KOPT-K1 (cell line): ENCODE measurements at regions not wholly inside any gene's neighbourhood (a gene's known extent, or its start where the extent isn't known, plus 50 kb on each side); places are given as distances from the start of the nearest gene placed in this dataset.
"Not testable (repeated sequence)": the region's sequence is repeated elsewhere in the genome, so short reads cannot be mapped to it uniquely, and the experiment has no call there.

ENCODE experiments used
- H3K27ac ChIP-seq: fragments of 200-600 bp; sonication (generic); 2 replicates; pipeline ENCODE4 v1.5.1; 2016; ENCODE audit warnings: antibody characterized with exemption, mild to moderate bottlenecking, low read depth, low read length; ENCODE audit not compliant: poor library complexity, severe bottlenecking
- H3K36me3 ChIP-seq: fragments of 200-600 bp; sonication (generic); 2 replicates; pipeline ENCODE4 v1.5.1; 2017; ENCODE audit warnings: antibody characterized with exemption, mild to moderate bottlenecking, low read length, moderate library complexity; ENCODE audit not compliant: insufficient read depth
- H3K9me3 ChIP-seq: fragments of 200-600 bp; sonication (generic); 2 replicates; pipeline ENCODE4 v1.5.1; 2017; ENCODE audit warnings: antibody characterized with exemption, low read length, mild to moderate bottlenecking; ENCODE audit not compliant: insufficient read depth, poor library complexity, severe bottlenecking

DNA sequence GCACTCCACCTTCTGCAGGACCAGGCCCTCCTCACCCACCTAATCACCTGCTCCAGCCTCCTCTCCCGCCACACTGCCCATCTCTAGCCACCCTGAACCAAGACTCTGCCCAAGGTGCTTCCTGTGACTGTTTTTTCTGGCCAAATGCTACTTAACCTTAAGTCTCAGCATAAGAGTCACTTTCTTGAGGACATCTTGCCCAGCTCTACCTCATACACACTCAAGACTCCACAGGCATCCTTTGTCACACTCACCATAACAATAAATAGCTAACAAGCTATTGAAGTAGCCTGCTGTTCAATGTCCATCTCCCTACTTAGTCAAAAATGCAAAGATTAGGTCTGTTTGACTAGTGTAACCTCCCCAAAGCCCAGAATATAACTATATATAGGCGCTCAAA is 455.4 kb upstream of the NFE2L3 start:
- Histone ChIP-seq H3K27ac (no peak overlapping the region), H3K9me3 (peaks cover 7% of the 10 kb centered on the region), H3K36me3 (no peaks in the 10 kb centered on the region)

DNA sequence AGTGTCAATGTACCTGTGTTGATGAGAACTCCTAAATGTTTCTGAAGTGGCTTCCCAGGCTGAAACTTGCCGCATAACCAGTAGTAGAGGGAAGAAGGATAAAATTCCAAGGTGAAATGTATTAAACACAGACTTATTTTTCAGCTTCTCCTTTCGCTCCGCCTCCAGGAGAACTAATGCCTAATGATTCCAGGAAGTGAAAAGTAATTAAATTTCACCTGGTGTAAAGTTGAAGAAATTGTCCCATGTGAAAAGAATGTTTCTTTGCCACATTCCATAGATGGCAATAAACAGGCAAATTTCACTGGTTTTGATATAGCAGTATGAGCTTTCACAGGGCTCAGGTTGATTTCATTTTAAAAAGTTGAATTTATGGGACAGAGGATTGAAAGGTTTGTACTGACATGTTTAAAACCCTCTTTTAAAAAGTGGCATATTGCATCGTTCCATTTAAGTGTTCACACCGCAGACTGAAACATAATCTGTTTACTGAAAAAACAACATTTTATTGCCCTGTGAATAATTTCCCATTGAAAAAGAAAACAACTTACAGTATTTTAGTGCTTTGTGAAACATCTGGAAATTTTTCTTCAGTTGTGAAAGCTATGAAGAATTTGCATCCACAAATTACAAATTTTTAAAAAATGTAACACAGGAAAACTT is 453.4 kb upstream of the NFE2L3 start:
- Histone ChIP-seq H3K27ac (no peak overlapping the region), H3K9me3 (peaks cover 7% of the 10 kb centered on the region), H3K36me3 (no peaks in the 10 kb centered on the region)

DNA sequence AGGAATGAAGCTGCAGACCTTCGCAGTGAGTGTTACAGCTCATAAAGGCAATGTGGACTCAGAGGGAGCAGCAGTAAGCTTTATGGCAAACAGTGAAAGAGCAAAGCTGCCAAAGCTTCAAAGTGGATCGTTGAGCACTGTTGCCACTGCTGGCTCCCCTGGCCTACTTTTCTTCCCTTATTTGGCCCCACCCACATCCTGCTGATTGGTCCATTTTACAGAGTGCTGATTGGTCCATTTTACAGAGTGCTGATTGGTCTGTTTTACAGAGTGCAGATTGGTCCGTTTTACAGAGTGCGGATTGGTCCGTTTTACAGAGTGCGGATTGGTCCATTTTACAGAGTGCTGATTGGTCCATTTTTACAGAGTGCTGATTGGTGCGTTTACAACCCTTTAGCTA is 451.9 kb upstream of the NFE2L3 start:
- not testable (repeated sequence) for H3K27ac ChIP-seq, H3K9me3 ChIP-seq, H3K36me3 ChIP-seq

DNA sequence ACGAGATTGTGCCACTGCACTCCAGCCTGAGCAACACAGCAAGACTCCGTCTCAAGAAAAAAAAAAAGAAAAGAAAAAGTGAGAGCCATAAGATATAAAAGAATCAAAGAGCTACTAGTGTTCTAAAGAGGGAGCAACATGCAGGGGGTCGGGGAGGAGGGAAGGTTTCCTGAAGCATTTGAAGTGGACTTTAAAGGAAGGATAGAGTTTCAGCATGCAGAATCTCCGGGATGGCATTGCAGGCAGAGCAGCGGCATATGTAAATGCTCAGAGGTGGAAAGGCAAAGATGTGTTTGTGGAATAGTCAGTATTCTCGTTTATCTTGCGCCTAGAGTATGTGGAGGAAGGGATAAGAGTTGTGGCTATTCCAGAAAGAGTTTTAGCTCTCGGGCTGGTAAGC is 447.6 kb upstream of the NFE2L3 start:
- Histone ChIP-seq H3K9me3 (peaks cover 7% of the 10 kb centered on the region), H3K36me3 (no peaks in the 10 kb centered on the region), H3K27ac (no peak overlapping the region)

DNA sequence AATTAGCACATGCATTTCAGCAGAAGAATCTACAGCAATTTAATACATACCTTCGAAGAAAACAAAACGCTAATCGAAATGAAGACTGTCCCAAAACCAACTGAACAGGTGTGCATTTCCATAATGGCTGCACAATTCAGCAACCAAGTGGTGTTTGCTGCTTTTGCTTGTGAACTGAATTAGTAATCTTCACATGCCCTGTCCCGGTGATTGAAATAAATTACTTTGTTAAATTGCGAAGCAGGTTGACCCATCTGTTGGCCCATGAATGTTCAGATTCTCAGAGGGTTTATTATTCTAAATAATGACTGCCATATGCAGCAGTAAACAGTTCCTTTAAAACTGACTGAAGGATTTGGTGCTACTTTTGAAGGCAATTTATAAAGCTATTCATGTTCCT is 445.2 kb upstream of the NFE2L3 start:
- no peaks in the 10 kb centered on the region for H3K9me3 ChIP-seq
- H3K36me3 ChIP-seq = no peaks in the 10 kb centered on the region
- H3K27ac ChIP-seq = no peak overlapping the region

DNA sequence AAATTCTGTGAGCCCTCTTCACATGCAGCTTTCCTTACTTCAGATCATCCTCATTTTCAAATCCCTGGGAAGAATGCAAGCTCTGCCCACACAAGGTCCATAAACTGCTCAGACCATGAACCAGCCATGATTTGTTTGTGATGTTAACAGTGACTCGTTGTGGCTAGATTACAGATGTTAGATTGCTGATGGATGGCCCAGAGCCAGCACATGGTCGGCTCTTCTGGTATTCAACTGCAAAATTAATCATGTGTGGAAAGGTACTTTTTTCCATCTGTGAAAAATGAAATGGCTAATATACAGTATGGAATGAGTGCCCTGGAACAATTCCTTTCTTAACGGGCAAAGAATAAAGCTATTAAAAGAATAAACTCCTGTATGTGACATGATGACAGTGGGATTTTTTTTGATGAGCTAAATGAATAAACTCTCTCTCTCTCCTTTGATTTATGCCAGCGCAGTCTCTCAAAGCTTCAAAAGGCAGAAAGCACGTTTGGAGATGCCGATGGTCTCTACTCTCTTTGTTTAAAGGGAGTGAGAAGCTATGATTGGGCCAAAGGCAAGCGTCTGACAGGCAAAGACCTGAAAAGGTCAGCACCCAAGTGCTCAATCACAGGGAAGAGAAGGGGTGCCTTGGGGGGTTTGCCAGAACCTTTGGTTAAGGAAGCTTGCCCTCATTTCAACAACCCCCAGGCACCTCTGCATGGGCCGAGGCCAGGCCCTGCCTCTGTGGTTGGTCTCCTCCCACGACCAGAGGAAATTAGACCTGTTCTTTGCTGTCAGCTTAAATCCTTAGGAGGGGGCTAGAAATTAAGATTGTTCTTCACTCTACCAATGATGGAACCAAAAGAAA is 444.0 kb upstream of the NFE2L3 start:
- no peak overlapping the region for H3K27ac ChIP-seq
- no peaks in the 10 kb centered on the region for H3K36me3 ChIP-seq
- H3K9me3 ChIP-seq = no peaks in the 10 kb centered on the region

DNA sequence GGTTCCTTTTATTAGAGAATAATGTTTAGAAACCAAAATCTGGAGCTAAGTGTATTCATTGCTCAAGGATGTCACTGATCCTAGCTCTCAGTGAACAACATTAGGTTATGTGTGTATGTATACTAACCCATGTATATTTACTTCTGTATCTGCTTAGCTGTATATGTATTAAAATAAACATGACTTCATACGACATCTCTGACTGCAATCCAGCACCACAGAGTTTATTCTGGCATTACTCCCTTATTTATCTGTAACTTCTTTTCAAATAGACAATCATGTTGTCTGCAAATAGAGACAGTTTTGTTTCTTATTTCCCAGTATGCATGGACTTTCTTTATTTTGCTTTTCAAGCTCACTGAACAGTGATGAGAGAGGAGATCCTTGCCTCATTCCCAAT is 441.0 kb upstream of the NFE2L3 start:
- Histone ChIP-seq H3K36me3 (no peaks in the 10 kb centered on the region), H3K9me3 (no peaks in the 10 kb centered on the region), H3K27ac (no peak overlapping the region)

DNA sequence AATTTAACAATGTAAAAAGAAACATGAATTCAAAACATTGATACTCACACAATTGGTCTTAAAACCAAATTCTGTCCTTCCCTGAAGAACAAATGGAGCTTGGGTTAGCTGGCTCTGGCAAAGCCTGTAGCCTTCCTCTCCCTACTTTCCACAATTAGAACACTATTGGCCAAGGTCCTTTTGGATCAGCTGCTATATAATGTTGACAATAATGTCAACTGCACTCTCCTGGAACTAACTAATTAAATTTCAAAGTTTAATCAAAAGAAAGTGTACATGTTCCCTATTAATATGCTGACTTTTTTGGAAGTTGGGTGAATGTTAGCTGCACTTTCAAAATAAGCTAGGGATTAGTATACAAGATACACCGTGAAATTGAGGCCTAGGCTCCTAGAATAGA is 440.1 kb upstream of the NFE2L3 start:
- Histone ChIP-seq H3K9me3 (no peaks in the 10 kb centered on the region), H3K36me3 (no peaks in the 10 kb centered on the region), H3K27ac (no peak overlapping the region)

DNA sequence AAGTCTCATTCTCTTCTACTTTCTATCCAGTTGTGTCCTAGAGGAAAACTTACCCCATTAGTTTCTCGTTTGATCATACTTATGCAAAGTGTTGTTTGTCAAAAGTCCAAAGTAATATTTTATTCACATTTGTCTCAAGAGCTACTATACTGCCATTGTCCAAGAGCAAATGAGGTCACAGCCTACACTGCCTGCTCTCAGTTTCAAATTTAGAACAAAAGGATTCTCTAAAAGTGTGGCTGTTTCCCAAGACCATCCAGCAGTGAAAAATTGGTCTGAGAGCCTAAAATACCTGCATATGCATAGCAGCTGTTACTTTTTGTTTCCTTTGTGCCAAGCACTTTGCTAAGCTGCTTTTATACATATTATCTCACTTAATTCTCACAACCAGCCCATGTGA is 439.5 kb upstream of the NFE2L3 start:
- Histone ChIP-seq H3K36me3 (no peaks in the 10 kb centered on the region), H3K9me3 (no peaks in the 10 kb centered on the region), H3K27ac (no peak overlapping the region)

DNA sequence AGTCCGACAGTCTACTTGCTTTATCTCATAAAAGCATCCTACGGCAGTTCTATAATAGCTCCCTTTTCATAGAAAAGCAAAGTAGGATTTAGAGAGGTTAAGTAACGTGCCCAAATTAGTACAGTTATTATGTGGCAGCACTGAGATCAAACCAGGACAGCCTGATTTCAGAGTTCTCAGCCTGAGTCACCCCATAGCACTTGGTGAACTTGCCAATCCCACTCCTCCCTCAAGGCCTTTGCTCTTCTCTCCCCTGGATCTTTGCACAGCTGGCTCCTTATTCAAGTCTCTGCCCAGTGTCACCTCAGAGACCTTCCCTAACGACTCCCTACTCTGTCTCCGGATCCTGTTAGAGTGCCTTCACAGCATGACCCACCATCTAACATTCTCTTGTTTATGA is 438.0 kb upstream of the NFE2L3 start:
- Histone ChIP-seq H3K9me3 (no peaks in the 10 kb centered on the region), H3K36me3 (no peaks in the 10 kb centered on the region), H3K27ac (no peak overlapping the region)

DNA sequence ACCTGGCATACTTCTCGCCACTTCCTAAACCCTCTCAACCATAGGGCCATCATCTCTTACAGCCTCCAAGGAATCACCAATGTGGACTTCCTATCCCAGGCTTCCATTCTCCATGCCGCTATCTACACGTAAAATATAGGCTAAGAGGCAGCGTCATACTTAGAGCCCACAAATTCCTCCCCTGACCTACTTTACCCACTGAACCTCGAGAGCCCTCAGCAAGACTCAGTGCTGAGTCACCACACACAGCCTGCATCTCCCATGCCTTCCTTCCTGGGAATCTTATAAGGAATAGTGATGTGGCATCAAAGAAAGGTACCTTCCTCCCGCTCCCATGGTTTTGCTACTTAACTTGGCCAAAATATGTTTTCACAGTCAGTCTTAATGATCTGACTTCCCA is 435.6 kb upstream of the NFE2L3 start:
- Histone ChIP-seq H3K27ac (no peak overlapping the region), H3K36me3 (no peaks in the 10 kb centered on the region), H3K9me3 (no peaks in the 10 kb centered on the region)

DNA sequence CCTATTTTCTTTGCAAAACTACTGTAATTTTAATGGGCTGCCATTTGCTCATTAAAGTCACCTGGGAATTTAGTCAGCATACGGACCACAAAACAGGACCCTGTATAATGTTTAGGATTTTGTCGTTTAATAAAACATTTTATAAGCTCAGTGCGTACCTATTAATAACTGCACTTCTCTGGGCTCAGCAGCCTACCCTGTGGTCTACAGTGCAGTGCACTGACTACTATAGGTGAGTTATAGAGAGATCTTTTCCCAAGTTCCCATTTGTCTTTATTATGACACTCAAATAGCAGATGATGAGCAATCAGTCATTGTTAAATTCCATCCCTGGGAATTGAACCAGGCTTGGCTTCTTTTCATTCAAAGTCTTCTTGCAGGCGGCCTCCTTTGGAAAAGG is 433.4 kb upstream of the NFE2L3 start:
- H3K9me3 ChIP-seq = no peaks in the 10 kb centered on the region

DNA sequence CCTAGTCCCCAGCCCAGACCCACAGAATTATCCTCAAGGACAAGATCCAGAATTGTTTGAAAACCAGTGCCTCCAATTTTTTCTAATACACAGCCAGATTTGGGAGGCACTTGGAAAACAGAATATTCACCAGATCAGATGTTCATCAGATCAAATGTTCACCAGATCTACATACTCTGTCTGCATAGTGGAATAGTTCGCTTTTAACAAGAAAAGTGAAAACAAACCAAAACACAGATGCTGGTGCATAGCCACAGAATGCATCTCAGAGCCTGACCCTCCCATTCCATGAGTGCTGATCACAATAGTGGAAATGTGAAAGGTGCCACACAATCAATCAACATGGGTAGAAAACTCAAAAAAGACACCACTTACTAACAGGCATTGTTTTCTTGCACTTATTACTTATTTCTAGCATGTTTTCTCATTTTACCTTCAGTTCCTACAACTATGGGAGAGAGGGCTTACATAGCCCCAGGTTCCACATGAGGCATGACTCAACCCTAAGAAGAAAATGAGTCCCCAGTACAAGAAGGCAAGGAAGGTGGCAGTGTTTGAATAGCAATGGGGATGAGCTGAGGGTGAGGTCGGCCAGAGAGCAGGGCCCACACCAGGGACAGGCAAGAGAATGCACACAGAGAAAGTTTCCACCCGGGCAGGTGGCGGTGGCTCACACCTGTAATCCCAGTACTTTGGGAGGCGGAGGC is 432.7 kb upstream of the NFE2L3 start:
- Histone ChIP-seq H3K36me3 (no peaks in the 10 kb centered on the region), H3K27ac (no peak overlapping the region), H3K9me3 (no peaks in the 10 kb centered on the region)

More for the DNA sequence above, 433.4 kb upstream of the NFE2L3 start:
- Histone ChIP-seq H3K27ac (no peak overlapping the region), H3K36me3 (no peaks in the 10 kb centered on the region)

DNA sequence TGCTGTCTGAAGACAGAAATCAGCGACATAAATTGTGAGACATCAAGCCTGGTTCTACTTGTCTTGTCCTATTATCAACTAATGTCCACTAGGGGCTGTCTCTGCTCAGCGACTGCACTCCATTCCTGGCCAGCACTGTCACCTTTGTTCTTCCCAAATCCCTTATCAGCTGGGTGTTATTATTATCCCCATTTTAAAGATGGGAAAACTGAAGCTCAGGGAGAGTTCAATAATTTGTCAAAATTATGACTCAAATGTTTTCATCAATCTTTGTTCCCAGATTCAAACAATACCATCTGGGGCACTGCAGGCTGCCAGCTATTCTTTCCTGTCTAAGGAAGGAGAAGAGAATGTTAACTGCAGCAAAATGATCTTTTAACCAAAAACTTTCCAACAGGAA is 431.6 kb upstream of the NFE2L3 start:
- Histone ChIP-seq H3K27ac (no peak overlapping the region), H3K36me3 (no peaks in the 10 kb centered on the region), H3K9me3 (no peaks in the 10 kb centered on the region)

DNA sequence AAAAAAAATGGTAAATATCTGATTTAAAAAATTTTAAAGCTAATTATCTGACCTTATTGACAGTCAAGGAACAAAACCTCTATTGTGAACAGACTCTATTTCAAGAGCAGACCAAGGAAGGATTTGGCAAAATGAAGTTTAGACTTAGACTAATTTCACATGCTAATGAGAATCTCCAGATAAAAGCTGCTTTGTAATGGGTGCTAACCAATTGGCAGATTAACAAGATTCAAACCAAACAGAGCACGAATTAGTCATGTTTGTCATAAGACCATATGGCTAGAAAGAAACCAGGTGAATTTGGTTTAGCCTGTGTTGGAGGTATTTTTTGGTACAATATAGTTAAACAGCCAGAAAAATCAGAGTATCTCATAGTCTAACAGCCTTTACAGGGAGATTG is 429.1 kb upstream of the NFE2L3 start:
- H3K36me3 ChIP-seq = no peaks in the 10 kb centered on the region
- H3K27ac ChIP-seq = no peak overlapping the region
- no peaks in the 10 kb centered on the region for H3K9me3 ChIP-seq
